RWPE2 (cell line): ENCODE measurements at regions not wholly inside any gene's neighbourhood (a gene's known extent, or its start where the extent isn't known, plus 50 kb on each side); places are given as distances from the start of the nearest gene placed in this dataset.

Experiments
- ATAC-seq: fragments of 200-7000 bp; cut with Tn5 transposase; 3 replicates; pipeline ENCODE4 v1.9.1; 2021; ENCODE audit warnings: low read depth
- DNase-seq: peaks from one replicate; pipeline ENCODE4 v3.0.0-alpha.2; 2020; ENCODE audit warnings: low spot score
- H3K27ac ChIP-seq: fragments of 450-650 bp; 2 replicates; pipeline ENCODE4 v1.5.1; 2017; ENCODE audit warnings: mild to moderate bottlenecking; ENCODE audit not compliant: poor library complexity, severe bottlenecking
- H3K27me3 ChIP-seq: fragments of 250-450 bp; sonication (Bioruptor Pico); 2 replicates; pipeline ENCODE4 v1.5.1; 2021; ENCODE audit warnings: mild to moderate bottlenecking, moderate library complexity; ENCODE audit not compliant: insufficient read depth, poor library complexity, severe bottlenecking
- H3K36me3 ChIP-seq: fragments of 250-450 bp; sonication (Bioruptor Pico); 2 replicates; pipeline ENCODE4 v1.5.1; 2020; ENCODE audit warnings: low read depth, mild to moderate bottlenecking, moderate library complexity
- H3K4me1 ChIP-seq: fragments of 250-450 bp; sonication (Bioruptor Pico); 2 replicates; pipeline ENCODE4 v1.5.1; 2021; ENCODE audit warnings: mild to moderate bottlenecking, moderate library complexity; ENCODE audit not compliant: insufficient read depth, poor library complexity, severe bottlenecking
- H3K4me3 ChIP-seq: fragments of 250-450 bp; sonication (Bioruptor Pico); 2 replicates; pipeline ENCODE4 v1.5.1; 2021; ENCODE audit warnings: mild to moderate bottlenecking, moderate library complexity; ENCODE audit not compliant: severe bottlenecking
- H3K9me3 ChIP-seq: fragments of 250-450 bp; sonication (Bioruptor Pico); 2 replicates; pipeline ENCODE4 v1.5.1; 2021; ENCODE audit warnings: mild to moderate bottlenecking, moderate library complexity; ENCODE audit not compliant: severe bottlenecking
- TF ChIP-seq, protein P1 (sequence below): fragments of 450-650 bp; IDR thresholded peaks from one replicate; pipeline ENCODE4 v1.5.1; 2017; ENCODE audit warnings: mild to moderate bottlenecking, moderate library complexity; ENCODE audit not compliant: poor library complexity, severe bottlenecking

DNA sequence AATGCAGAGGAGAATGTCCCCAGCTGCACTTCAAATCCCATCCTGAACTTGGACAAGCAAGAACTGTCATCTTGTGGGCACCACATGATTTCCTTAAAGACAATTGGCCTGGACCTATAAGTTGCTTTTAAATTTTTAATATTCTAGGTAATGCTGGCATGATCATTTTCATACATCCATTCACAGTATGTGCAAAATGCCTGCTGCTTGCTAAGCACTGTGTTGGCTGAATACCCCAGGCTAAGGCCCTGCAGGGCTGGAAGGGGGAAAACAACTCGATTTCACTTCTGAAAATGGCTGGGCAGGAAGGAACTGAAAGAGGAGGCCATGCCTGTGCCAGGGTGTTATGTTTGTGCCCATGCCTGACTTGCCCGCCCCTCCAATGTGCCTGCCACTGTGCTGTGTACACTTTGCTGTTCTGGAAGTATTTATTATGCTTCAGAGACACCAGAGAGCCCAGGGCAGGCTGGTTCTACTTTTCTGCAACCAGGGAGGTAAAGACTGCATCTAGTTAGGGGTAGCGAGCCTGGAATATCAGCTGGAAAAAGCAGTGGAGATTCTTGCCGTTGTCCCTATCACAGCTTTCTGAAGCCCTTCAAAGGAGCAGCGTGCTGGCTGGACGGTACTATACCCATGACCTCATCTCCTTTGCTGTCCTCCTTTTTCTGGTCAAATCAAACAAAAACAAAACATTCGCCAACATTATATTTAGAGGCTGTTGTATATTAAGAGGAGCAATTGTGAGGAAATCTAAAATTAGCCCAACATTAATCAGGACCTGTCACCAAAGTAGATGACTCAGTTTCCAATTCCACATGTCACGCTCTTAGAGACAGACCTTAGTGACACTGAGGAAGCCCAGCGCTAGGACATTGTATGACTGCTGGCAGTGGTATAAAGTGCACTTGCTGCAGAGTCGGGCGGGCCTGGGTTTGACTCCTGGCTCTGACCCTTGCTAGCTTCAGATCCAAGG lies 158.1 kb downstream of the DDX1 start:
- no peak overlapping the region for H3K27ac ChIP-seq
- DNase-seq (no peak), ATAC-seq (no peak)
- H3K4me3 ChIP-seq = no peak overlapping the region
- TF ChIP-seq, protein P1, sequence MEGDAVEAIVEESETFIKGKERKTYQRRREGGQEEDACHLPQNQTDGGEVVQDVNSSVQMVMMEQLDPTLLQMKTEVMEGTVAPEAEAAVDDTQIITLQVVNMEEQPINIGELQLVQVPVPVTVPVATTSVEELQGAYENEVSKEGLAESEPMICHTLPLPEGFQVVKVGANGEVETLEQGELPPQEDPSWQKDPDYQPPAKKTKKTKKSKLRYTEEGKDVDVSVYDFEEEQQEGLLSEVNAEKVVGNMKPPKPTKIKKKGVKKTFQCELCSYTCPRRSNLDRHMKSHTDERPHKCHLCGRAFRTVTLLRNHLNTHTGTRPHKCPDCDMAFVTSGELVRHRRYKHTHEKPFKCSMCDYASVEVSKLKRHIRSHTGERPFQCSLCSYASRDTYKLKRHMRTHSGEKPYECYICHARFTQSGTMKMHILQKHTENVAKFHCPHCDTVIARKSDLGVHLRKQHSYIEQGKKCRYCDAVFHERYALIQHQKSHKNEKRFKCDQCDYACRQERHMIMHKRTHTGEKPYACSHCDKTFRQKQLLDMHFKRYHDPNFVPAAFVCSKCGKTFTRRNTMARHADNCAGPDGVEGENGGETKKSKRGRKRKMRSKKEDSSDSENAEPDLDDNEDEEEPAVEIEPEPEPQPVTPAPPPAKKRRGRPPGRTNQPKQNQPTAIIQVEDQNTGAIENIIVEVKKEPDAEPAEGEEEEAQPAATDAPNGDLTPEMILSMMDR = no peak
- H3K36me3 ChIP-seq = no peaks in the 10 kb centered on the region
- no peaks in the 10 kb centered on the region for H3K27me3 ChIP-seq
- no peaks in the 10 kb centered on the region for H3K9me3 ChIP-seq
- H3K4me1 ChIP-seq = no peaks in the 10 kb centered on the region

DNA sequence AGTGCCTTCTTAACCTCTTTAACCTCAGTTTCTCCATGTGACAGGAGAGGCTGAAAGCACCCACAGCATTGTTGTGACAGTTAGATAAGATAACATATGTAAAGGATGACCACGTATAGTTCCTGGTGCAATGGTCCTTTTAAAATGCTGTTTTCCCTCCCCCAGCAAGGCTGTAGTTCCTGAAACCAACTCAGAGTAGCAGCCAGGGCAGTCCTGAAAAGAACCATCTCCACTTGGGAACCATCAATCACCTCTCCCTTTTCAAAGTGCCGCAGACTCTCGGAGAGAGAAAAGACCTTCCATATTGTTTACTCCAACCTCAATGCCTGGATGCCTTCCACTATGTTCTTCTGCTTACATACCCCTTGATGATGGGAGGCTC lies 158.8 kb downstream of the DDX1 start:
- Histone ChIP-seq H3K27ac (no peak overlapping the region), H3K9me3 (no peaks in the 10 kb centered on the region), H3K4me1 (no peaks in the 10 kb centered on the region), H3K36me3 (no peaks in the 10 kb centered on the region), H3K27me3 (no peaks in the 10 kb centered on the region), H3K4me3 (no peak overlapping the region)
- DNase-seq = no peak
- TF ChIP-seq, protein P1 = no peak
- ATAC-seq = no peak

DNA sequence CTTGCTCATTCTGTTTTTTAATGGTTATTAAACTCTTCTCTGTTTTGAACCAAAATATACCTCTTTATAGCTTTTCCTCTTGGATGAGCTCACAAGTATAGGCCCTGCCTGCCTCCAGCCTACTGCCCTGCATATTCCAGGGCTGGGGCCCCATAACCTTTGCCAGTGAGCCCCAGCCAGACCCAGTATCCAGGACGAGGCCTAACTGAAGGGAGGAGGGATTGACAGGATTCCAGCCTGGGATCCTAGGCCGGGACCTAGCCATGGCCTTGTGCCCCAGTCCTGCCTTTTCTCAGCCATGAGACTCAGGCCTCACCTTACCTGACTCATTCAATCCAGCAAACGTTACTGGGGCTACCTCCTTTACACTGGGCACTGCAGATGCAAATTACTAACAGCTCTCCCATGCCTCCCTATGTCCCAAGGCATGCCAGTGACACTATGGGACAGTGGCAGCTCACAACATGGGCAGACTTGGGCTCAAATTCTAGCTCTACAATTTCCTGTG lies 159.2 kb downstream of the DDX1 start:
- H3K36me3 ChIP-seq = no peaks in the 10 kb centered on the region
- no peaks in the 10 kb centered on the region for H3K27me3 ChIP-seq
- no peak overlapping the region for H3K4me3 ChIP-seq
- ATAC-seq = no peak
- no peaks in the 10 kb centered on the region for H3K9me3 ChIP-seq
- H3K27ac ChIP-seq = no peak overlapping the region
- TF ChIP-seq, protein P1 = no peak
- no peak for DNase-seq
- no peaks in the 10 kb centered on the region for H3K4me1 ChIP-seq

DNA sequence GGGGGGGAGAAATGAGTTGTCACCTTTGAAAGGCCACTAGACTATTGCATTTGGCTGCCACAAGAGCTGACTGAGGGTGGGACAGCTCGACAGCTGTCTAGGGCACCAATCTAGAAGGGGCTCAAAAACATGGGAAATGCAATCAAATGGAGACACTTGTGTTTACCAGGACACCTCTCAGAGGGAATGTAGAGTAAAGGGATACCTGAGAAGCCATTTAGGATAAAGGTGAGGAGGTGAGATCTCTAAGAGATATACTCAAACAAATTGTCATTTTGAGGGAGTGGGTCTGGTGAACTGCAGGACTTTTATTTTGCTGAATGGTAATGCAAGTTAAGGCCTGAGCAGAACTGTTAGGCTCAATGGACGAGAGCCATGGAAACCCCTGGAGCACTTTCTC lies 159.8 kb downstream of the DDX1 start:
- Histone ChIP-seq H3K27ac (no peak overlapping the region), H3K36me3 (no peaks in the 10 kb centered on the region), H3K27me3 (no peaks in the 10 kb centered on the region), H3K9me3 (no peaks in the 10 kb centered on the region), H3K4me3 (no peak overlapping the region), H3K4me1 (no peaks in the 10 kb centered on the region)
- DNase-seq (no peak), ATAC-seq (no peak)
- TF ChIP-seq, protein P1 = no peak
